Activated CD8-positive, alpha-beta memory T cell treated with anti-CD3 and anti-CD28 coated beads for 48 hours (primary cell): ENCODE measurements at regions not wholly inside any gene's neighbourhood (a gene's known extent, or its start where the extent isn't known, plus 50 kb on each side); places are given as distances from the start of the nearest gene placed in this dataset.
"Not testable (repeated sequence)": the region's sequence is repeated elsewhere in the genome, so short reads cannot be mapped to it uniquely, and the experiment has no call there.

Source experiments
- DNase-seq, 3 experiments: peaks; one replicate each; pipeline ENCODE4 v3.0.0-alpha.2; 2020; ENCODE audit warnings: low read depth in 2 of 3, low spot score in 2 of 3

DNA sequence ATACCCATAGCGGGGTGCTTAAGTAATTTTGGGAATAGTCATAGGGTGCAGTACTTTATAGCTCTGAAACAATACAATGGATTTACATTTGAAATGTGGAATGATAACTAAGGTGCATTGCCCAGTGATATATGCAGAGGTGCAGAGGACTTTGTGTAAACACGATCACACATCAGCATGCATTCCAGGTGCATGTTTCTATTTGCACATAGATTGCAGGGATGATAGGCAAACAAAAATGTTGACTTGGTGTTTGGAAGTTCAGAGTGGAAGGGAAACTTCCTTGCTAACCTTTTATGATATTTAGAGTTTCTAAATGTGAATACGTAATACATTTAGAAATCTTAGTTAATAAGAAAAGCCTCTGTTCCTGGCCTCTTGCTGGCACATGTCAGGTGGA, 941.5 kb downstream of the TUBA3C start:
- not testable (repeated sequence) for DNase-seq

DNA sequence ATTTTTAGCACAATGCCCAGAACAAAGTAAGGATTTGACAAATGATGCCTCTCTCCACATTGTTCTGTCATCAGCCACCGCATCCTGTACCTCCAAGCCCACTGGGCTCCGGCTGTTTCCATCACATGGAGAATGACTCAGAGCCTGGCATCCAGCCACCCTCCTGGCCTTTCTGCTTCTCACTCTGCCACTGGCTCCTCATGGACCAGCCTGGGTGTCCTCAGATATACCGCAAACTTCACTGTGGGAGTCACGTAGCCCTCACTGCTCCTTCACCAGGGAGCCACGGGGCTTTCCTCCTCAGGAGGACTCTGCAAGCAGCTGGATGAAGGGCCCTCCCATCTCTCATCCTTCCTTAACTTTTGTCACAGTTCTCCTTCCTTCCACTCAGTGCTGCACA, 943.0 kb downstream of the TUBA3C start:
- not testable (repeated sequence) for DNase-seq

DNA sequence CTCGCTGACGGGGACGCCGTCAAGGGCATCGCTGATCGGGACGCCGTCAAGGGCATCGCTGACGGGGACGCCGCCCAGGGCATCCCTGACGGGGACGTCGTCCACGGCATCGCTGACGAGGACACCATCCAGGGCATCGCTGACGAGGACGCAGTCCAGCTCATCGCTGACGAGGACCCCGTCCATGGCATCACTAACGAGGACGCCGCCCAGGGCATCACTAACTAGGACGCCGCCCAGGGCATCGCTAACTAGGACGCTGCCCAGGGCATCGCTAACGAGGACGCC, 945.2 kb downstream of the TUBA3C start:
- no peak for DNase-seq

DNA sequence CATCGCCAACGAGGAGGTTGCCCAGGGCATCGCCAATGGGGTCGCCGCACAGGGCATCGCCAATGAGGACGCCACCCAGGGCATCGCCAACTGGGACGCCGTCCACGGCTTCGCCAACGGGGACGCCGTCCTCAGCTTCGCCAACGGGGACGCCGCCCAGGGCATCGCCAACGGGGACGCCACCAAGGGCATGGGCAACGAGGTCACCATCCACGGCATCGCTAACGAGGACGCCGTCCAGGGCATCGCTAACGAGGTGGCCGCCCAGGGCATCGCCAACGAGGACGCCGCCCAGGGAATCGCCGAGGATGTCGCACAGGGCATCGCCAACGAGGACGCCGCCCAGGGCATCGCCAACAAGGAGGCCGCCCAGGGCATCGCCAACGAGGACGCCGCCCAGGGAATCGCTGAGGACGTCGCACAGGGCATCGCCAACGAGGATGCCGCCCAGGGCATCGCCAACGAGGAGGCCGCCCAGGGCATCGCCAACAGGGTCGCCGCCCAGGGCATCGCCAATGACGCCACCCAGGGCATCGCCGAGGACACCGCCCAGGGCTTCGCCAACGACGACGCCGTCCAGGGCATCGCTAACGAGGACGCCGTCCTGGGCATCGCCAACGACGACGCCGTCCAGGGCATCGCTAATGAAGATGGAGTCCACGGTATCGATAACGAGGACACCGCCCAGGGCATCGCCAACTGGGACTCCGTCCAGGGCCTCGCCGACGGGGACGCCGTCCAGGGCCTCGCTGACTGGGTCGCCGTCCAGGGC, 945.7 kb downstream of the TUBA3C start:
- no peak for DNase-seq

DNA sequence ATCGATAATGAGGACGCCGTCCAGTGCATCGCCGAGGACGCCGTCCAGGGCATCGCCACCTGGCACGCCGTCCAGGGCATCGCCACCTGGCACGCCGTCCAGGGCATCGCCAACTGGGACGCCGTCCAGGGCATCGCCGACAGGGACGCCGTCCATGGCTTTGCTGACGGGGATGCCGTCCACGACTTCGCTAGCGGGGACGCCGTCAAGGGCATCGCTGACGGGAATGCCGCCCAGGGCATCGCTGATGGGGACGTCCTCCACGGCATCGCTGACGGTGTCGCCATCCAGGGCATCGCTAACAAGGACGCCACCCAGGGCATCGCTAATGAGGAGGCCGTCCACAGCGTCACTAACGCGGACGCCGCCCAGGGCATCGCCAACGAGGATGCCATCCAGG, 946.5 kb downstream of the TUBA3C start:
- no peak for DNase-seq

DNA sequence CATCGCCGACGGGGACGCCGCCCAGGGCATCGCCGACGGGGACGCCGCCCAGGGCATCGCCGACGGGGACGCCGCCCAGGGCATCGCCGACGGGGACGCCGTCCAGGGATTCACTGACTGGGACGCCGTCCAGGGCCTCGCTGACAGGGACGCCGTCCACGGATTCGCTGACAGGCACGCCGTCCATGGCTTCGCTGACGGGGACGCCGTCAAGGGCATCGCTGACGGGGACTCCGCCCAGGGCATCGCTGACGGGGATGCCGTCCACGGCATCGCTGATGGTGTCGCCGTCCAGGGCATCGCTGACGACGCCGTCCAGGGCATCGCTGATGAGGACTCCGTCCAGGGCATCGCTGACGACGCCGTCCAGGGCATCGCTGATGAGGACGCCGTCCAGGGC, 947.2 kb downstream of the TUBA3C start:
- not testable (repeated sequence) for DNase-seq

DNA sequence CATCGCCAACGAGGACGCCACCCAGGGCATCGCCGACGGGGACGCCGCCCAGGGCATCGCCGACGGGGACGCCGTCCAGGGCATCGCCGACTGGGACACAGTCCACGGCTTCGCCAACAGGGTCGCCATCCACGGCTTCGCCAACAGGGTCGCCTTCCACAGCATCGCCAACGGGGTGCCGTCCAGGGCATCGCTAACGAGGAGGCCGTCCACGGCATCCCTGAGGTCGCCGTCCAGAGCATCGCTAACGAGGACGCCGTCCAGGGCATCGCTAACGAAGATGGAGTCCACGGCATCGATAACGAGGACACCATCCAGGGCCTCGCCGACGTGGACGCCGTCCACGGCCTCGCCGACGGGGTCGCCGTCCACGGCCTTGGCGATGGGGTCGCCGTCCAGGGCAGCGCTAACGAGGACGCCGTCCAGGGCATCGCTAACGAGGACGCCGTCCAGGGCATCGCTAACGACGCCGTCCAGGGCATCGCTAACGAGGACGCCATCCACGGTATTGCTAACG, 947.8 kb downstream of the TUBA3C start:
- no peak for DNase-seq

DNA sequence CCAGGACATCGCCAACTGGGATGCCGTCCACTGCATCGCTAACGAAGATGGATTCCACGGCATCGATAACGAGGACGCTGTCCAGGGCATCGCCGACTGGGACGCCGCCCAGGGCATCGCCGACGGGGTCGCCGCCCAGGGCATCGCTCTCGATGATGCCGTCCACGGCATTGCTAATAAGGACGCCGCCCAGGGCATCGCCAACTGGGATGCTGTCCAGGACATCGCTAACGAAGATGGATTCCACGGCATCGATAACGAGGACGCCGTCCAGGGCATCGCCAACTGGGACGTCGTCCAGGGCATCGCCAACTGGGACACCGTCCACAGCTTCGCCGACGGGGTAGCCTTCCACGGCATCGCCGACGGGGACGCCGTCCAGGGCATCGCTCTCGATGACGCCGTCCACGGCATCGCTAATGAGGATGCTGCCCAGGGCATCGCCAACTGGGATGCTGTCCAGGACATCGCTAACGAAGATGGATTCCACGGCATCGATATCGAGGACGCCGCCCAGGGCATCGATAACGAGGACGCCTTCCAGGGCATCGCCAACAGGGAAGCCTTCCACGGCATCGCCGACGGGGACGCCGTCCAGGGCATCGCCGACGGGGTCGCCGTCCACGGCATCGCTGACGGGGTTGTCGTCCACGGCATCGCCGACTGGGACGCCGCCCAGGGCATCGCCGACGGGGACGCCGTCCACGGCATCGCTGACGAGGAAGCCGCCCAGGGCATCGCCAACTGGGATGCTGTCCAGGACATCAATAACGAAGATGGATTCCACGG, 948.4 kb downstream of the TUBA3C start:
- no peak for DNase-seq

DNA sequence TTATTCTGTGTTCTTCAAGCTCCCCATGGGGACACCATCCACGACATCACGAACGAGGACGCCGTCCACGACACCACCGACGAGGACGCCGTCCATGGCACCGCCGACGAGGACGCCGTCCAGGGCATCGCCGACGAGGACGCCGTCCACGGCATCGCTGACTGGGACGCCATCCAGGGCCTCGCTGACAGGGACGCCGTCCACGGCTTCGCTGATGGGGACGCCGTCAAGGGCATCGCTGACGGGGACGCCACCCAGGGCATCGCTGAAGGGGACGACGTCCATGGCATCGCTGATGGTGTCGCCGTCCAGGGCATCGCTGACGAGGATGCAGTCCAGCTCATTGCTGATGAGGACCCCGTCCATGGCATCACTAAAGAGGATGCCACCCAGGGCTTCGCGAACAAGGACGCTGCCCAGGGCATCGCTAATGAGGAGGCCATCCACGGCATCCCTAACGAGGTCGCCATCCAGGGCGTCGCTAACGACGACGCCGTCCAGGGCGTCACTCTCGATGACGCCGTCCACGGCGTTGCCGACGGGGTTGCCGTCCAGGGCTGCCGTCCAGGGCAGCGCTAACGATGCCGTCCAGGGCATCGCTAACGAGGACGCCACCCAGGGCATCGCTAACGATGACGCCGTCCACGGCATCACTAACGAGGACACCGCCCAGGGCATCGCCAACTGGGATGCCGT, 949.2 kb downstream of the TUBA3C start:
- DNase-seq = no peak

DNA sequence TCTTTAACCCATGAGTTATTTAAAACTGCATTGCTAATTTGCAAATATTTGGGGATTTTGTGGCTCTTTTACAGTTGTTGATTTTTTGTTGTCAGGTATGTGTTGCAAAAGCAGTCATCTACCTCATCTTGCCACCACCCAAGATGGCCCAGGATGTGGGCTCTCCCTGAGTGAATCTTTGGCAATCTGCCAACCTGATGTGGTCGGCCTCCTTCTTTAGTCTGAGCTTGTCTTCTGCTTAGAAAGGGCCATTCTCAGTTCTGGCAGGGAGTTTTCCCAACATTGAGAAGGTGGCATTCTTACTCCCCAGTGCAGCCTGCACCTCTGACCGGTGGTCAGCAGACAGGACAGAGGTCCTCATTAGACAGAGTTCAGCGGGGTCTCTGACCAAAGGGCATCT, 957.2 kb downstream of the TUBA3C start:
- not testable (repeated sequence) for DNase-seq

DNA sequence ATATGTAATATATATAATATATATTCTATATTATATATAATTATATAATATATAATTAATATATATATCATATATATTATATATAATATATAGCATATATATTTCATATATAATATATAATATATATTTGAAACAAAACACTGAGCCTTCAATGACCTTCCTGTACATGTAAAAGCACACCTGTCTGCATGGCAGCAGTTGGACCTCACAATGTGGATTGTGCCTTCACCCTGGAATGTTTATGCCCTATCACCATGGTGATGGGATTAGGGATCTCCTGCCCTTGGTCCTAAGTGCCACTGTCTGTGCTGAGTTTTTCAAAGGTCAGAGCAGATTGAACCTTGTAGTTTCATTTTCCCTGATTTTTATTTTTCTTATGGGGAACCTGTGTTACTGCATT, 966.9 kb downstream of the TUBA3C start:
- DNase-seq = not testable (repeated sequence)

DNA sequence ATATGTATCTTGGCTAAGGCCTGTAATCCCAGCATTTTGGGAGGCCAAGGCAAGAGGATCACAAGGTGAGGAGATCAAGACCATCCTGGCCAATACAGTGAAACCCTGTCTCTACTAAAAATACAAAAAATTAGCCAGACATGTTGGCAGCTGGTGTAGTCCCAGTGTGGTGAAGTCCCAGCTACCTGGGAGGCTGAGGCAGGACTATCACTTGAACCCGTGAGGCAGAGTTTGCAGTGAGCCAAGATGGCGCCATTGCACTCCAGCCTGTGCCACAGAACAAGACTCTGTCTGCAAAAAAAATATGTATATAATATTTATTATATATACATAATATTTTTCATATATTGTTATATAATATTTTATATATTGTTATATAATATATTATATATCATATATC, 968.1 kb downstream of the TUBA3C start:
- not testable (repeated sequence) for DNase-seq

DNA sequence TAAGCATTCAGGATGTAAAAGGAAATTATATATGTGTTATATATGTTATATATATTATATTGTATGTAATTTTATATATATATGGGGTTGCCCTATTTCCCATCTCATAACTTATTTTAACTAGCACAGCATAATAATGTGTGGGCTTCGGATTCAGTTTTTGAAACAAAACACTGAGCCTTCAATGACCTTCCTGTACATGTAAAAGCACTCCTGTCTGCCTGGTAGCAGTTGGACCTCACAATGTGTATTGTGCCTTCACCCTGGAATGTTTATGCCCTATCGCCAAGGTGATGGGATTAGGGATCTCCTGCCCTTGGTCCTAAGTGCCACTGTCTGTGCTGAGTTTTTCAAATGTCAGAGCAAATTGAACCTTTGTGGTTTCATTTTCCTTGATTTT, 968.8 kb downstream of the TUBA3C start:
- peak in 1 of 3 experiments; percentile 2 for DNase-seq

DNA sequence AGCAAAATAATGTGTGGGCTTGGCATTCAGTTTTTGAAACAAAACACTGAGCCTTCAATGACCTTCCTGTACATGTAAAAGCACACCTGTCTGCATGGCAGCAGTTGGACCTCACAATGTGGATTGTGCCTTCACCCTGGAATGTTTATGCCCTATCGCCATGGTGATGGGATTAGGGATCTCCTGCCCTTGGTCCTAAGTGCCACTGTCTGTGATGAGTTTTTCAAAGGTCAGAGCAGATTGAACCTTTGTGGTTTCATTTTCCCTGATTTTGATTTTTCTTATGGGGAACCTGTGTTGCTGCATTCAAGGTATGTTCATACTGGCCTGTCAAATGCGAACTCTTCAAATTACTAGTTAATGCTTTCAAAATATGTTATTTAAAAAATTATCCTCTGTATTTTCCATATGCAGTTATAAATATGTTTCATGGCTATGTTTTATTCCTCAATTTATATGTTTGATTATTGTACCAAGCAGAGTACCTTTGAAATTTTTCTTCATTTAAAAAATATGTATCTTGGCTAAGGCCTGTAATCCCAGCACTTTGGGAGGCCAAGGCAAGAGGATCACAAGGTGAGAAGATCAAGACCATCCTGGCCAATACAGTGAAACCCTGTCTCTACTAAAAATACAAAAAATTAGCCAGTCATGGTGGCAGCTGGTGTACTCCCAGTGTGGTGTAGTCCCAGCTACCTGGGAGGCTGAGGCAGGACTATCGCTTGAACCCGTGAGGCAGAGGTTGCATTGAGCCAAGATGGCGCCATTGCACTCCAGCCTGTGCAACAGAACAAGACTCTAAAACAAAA, 969.7 kb downstream of the TUBA3C start:
- not testable (repeated sequence) for DNase-seq

DNA sequence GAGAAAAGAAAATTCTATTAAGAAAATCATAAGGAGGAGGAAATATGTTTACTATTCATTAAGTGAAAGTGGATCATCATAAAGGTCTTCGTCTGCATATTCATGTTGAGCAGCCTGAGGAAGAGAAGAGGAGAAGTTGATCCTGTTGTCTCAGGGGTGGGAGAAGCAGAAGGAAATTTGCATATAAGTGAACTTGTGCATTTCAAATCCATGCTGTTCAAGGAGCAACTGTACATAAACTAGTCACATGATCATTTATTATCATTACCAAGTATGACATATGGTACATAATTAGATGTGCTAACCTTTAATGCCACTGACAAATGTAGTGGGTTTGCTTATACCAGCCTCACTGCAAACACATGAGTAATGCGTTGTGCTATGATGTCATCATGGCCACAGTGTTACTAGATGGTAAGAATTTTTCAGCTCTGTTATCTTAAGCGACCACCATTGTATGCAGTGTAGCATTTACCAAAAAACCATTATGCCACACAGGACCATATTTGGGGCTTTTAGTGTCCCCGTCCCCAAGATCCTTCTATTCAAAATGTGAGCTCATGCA, 976.9 kb downstream of the TUBA3C start:
- DNase-seq = not testable (repeated sequence)

DNA sequence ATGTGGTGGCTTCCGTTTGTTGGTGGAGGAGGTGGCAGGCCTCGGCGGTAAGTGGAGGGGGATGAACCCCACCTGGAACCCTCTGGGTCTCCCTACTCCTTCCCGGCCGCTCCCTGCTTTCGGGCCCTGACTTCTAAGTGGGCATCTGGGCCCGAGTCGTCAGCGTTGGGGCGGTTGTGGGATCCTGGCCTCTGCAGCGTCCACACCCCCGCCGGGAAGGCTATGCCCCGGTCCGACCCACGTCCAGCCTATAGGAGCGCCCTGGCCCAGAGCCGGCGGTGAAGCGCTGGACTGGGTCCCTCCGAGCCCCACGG, 986.3 kb downstream of the TUBA3C start:
- not testable (repeated sequence) for DNase-seq

DNA sequence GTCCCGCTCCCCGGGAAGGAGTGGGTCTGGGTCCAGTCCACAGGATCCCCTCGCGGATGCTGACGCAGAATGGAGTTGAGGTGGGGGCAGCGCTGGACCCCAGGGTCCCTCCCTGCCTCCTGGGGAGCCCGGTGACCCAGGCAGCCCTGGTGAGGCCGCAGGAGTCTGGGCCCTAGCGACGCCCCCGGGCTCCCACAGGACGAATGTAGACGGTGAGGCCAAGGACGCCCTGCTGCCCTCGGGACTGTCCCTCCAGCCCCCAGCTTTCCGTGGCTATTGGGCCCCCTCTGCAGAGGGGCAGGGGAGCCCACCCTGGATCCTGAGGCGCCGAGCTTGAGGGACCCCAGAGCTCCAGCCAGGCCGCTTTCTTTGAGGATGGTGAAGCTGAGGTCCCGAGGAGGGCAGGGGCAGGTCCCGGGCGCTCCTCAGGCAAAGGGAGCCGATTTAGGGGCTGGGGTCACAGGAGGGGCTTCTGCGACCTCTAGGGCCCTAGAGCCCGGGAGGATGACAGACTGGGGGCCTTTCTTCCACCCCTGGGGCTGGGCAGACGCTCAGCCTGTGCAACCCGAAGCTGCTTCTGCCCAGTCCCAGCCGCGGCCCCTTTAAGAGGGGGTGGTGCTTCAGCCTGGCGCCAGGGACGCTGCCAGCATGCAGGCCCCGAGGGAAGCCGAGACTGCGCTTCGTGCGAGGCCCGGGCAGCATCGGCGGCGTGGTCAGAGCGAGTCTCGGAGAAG, 986.8 kb downstream of the TUBA3C start:
- not testable (repeated sequence) for DNase-seq

DNA sequence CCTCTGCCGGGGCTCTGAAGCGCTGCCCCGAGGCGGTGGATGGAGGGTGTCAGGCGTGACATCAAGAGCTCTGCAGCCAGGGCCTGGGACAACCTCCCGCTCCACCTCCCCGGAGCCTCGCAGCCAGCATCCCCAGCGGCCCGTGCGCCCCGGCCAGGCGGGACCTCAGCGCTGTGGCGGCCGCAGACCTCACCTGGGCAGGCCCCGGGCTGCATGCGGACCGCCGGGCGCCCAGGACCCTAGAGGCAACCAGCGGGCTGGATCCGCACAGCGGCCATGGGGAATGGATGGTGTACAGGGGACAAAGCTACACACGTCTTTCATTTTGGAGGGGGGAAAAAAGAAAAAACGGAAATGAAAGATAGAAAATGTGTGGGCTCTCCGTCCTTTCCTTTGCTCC, 987.5 kb downstream of the TUBA3C start:
- DNase-seq = not testable (repeated sequence)
